ENCODE measurements at regions not wholly inside any gene's neighbourhood (a gene's known extent, or its start where the extent isn't known, plus 50 kb on each side); places are given as distances from the start of the nearest gene placed in this dataset.

DNA sequence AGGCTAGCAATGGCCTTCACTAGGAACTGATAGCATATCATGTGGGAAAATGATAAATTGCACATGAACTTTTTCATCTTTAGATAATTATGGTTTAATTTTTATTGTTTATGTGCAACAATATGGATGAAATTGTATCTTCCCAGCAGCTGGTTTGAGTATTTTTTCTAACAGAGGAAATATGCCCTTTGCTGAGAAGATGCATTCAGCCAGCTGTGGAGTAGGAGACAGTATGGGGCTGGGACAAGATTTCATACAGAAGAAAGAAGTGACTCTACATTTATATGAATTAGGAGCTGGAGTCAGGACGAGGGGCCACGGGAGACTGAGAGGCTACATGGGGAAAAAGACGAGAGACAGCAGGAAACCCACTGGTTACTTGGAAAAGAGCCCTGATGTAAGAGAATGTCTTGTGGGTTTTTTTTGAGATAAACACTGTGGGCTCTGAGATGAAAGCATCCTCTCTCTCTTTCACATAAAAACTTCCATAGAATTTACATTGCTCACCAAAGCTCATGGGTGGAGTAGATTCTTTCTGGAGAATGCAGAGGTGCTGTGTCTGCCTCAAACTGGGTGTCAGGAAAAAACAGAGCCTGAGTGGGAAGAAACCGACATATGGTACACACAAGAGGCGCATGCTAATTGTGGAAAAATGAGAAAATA is 115.2 kb upstream of the PDZRN3 start:
- TF ChIP-seq, protein P1, sequence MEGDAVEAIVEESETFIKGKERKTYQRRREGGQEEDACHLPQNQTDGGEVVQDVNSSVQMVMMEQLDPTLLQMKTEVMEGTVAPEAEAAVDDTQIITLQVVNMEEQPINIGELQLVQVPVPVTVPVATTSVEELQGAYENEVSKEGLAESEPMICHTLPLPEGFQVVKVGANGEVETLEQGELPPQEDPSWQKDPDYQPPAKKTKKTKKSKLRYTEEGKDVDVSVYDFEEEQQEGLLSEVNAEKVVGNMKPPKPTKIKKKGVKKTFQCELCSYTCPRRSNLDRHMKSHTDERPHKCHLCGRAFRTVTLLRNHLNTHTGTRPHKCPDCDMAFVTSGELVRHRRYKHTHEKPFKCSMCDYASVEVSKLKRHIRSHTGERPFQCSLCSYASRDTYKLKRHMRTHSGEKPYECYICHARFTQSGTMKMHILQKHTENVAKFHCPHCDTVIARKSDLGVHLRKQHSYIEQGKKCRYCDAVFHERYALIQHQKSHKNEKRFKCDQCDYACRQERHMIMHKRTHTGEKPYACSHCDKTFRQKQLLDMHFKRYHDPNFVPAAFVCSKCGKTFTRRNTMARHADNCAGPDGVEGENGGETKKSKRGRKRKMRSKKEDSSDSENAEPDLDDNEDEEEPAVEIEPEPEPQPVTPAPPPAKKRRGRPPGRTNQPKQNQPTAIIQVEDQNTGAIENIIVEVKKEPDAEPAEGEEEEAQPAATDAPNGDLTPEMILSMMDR (IDR thresholded peaks at IDR 0.05): no peak
- Mint-ChIP-seq H3K36me3 (ENCODE audit: unreplicated experiment) (no peaks in the 10 kb centered on the region), H3K4me3 (ENCODE audit: unreplicated experiment) (no peak overlapping the region), H3K9me3 (ENCODE audit: unreplicated experiment) (no peaks in the 10 kb centered on the region), H3K27me3 (ENCODE audit: unreplicated experiment) (no peaks in the 10 kb centered on the region), H3K27ac (ENCODE audit: unreplicated experiment) (peak overlapping the region; percentile 66), H3K4me1 (ENCODE audit: unreplicated experiment) (peaks cover 35% of the 10 kb centered on the region)
- DNase-seq (ENCODE audit: extremely low spot score, unreplicated experiment): no peak

DNA sequence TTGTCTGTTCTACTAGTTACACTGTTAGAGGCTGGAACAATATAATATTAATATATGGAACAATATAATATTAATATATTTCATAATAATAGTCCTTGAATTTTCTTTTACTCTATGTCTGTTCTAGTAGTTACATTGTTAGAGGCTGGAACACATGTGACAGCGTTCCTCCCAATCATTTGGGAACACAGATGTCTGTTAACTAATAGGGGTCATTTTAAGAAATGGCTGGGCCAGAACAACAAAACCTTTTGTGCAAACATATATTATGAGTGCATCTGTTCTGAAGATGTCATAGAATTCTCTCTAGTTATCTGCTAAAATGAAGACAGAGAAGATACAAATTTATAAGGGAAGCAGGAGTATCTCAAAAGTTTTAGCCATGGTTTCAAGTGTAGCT is 114.0 kb upstream of the PDZRN3 start:
- H3K27me3 Mint-ChIP-seq (ENCODE audit: unreplicated experiment): no peaks in the 10 kb centered on the region

DNA sequence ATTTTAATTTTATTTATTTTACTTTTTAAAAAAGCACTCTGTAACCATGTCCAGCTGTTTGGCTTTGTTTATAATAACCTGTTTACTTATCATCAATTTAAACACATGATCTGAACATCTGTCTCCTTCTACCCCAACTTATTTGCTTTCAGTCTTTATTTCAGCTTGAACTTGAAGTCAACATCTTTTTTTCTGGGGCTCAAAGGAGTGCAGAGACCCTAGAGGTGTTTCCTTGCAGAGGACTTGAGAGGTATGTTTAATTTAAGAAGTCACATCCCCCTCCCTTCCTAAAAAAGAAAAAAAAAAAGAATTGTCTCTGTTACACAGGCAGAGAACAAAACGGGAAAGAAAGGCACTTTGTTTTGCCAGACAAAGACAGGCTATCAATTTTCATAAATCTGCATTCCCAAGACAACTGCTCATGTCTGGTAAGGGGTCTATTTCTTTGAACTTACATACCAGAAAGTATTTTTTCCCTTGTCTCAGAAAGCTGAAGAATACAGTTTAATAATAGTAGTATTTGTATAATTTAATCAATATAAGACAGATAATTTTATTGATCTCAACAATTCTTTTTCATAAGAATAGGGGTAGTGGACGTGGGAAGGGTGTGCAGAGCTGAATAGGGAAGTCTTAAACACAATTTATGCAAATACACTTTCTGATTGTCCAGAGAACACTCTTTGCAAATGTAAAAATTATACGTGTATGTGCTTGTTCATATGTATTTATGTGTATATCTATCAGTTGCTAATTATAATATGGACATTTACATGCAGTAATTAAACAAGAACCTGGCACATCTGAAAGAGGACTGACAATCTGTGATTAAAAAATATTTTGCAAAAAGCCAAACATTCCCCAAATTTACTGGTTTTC is 109.7 kb upstream of the PDZRN3 start:
- no peak for DNase-seq (ENCODE audit: extremely low spot score, unreplicated experiment)
- no peaks in the 10 kb centered on the region for H3K36me3 Mint-ChIP-seq (ENCODE audit: unreplicated experiment)
- no peaks in the 10 kb centered on the region for H3K9me3 Mint-ChIP-seq (ENCODE audit: unreplicated experiment)
- no peaks in the 10 kb centered on the region for H3K27me3 Mint-ChIP-seq (ENCODE audit: unreplicated experiment)
- no peak overlapping the region for H3K27ac Mint-ChIP-seq (ENCODE audit: unreplicated experiment)
- no peak overlapping the region for H3K4me3 Mint-ChIP-seq (ENCODE audit: unreplicated experiment)
- TF ChIP-seq, protein P1 (IDR thresholded peaks at IDR 0.05): no peak
- peaks cover 29% of the 10 kb centered on the region for H3K4me1 Mint-ChIP-seq (ENCODE audit: unreplicated experiment)

More for the DNA sequence above, 114.0 kb upstream of the PDZRN3 start:
- Mint-ChIP-seq H3K36me3 (ENCODE audit: unreplicated experiment) (no peaks in the 10 kb centered on the region), H3K4me3 (ENCODE audit: unreplicated experiment) (no peak overlapping the region), H3K27ac (ENCODE audit: unreplicated experiment) (no peak overlapping the region), H3K9me3 (ENCODE audit: unreplicated experiment) (no peaks in the 10 kb centered on the region), H3K4me1 (ENCODE audit: unreplicated experiment) (peaks cover 41% of the 10 kb centered on the region)
- no peak for DNase-seq (ENCODE audit: extremely low spot score, unreplicated experiment)
- TF ChIP-seq, protein P1 (IDR thresholded peaks at IDR 0.05): no peak

DNA sequence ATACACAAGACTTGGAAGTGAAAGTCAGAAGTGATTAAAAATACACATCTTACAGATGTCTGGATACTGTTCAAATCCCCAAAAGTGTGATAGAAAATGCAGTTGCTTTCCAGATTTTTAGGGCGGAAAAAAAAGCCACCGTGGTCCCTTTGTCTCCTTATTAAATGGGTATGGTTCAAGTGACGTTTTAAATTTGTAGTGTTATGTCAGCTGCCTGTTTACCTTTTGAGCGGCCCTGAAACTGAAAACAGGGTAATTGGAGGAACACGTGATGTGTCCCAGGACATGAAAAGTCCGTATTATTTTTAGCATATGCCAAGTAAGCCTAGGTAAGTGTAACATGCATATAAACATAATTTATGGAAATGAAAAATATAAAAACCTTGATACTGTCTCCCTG is 109.0 kb upstream of the PDZRN3 start:
- Mint-ChIP-seq H3K4me3 (ENCODE audit: unreplicated experiment) (no peak overlapping the region), H3K36me3 (ENCODE audit: unreplicated experiment) (no peaks in the 10 kb centered on the region), H3K27me3 (ENCODE audit: unreplicated experiment) (no peaks in the 10 kb centered on the region), H3K4me1 (ENCODE audit: unreplicated experiment) (peaks cover 32% of the 10 kb centered on the region), H3K9me3 (ENCODE audit: unreplicated experiment) (no peaks in the 10 kb centered on the region), H3K27ac (ENCODE audit: unreplicated experiment) (no peak overlapping the region)
- DNase-seq (ENCODE audit: extremely low spot score, unreplicated experiment): no peak
- TF ChIP-seq, protein P1 (IDR thresholded peaks at IDR 0.05): no peak

DNA sequence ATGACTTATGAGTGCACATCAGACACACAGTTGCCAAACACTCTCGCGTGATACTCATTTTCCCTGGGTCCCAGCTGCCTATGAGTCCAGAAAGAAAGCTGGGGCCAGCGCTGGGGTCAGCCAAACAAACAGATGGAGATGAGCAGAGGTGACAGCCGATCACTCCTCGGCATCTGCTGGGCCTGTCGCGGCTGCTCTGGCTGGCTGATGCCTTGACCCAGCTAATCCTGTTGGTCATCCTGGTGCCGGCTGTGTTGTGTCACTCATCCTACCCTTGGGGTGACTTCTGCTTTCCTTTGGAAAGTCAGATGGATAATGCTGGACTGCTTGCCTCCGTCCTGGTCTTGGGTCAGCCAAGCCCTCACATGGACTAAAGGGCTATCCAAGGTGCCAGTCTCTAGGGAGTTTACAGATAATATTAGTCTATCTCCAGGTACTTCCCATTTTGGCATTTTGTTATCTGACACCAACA is 105.3 kb upstream of the PDZRN3 start:
- DNase-seq (ENCODE audit: extremely low spot score, unreplicated experiment): no peak
- TF ChIP-seq, protein P1 (IDR thresholded peaks at IDR 0.05): no peak
- Mint-ChIP-seq H3K4me1 (ENCODE audit: unreplicated experiment) (peaks cover 59% of the 10 kb centered on the region), H3K9me3 (ENCODE audit: unreplicated experiment) (no peaks in the 10 kb centered on the region), H3K4me3 (ENCODE audit: unreplicated experiment) (no peak overlapping the region), H3K27me3 (ENCODE audit: unreplicated experiment) (no peaks in the 10 kb centered on the region), H3K36me3 (ENCODE audit: unreplicated experiment) (no peaks in the 10 kb centered on the region), H3K27ac (ENCODE audit: unreplicated experiment) (no peak overlapping the region)

Data from osteocyte (in vitro differentiated cells).